Activated naive CD8-positive, alpha-beta T cell treated with anti-CD3 and anti-CD28 coated beads for 36 hours (primary cell): ENCODE measurements at regions not wholly inside any gene's neighbourhood (a gene's known extent, or its start where the extent isn't known, plus 50 kb on each side); places are given as distances from the start of the nearest gene placed in this dataset.

ENCODE experiments used
- DNase-seq: peaks from one replicate; pipeline ENCODE4 v3.0.0; 2021
- H3K27ac Mint-ChIP-seq: one replicate; pipeline ENCODE4 v1.8.0; 2022; ENCODE audit warnings: mild to moderate bottlenecking, moderate library complexity, mixed read lengths
- H3K27me3 Mint-ChIP-seq: one replicate; pipeline ENCODE4 v1.8.0; 2022; ENCODE audit warnings: mild to moderate bottlenecking, mixed read lengths
- H3K36me3 Mint-ChIP-seq: one replicate; pipeline ENCODE4 v1.8.0; 2021; ENCODE audit warnings: mild to moderate bottlenecking, mixed read lengths
- H3K4me1 Mint-ChIP-seq: one replicate; pipeline ENCODE4 v1.8.0; 2021; ENCODE audit warnings: mixed read lengths
- H3K4me3 Mint-ChIP-seq: one replicate; pipeline ENCODE4 v1.8.0; 2022; ENCODE audit warnings: mild to moderate bottlenecking, moderate library complexity, mixed read lengths
- H3K9me3 Mint-ChIP-seq: one replicate; pipeline ENCODE4 v1.8.0; 2022; ENCODE audit warnings: mixed read lengths

- Mint-ChIP-seq H3K27me3 (no peaks in the 10 kb centered on the region), H3K27ac (no peak overlapping the region), H3K36me3 (no peaks in the 10 kb centered on the region), H3K9me3 (no peaks in the 10 kb centered on the region), H3K4me3 (no peak overlapping the region), H3K4me1 (no peaks in the 10 kb centered on the region)
- DNase-seq: no peak
Measured at GRCh38 chr22:48445113-48445827, 1382.4 kb downstream of the BRD1 start.

DNA sequence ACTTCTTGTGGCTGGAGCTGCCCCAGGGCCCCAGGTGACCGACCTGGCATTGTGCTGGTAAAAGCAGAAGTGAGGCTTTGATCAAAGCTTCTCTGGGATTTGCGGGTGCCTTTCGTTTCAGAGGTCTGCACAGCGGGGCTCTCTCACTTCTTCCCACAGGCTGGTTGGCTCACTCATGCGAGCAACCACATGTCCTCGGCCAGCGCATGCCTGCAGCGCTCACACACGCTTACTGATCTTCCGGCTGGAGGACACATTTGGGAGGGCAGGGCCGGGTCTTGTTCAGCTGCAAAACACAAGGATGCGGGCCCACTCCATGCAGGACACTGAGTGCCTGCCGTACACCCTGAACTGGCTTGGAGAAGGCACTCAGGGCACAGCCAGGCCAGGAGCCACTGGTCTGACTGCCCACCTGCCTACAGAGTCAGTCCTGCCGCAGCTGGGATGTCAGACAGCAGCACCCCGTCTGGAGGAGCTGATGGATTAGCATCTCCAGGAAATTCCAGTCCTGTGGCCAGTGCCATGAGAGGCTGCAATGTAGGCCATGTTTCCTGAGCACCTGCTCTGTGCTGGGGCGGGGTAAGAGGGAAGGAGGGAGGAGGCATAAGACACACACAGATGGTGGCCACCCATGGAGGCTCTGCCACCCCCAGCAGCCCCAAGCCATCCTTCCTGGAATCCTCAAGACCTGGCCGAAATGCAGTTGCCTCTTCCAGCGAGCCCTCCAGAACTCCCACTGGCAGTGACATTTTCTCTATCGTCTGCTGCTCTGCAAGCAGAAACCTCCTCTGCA is 1383.2 kb downstream of the BRD1 start:
- Mint-ChIP-seq H3K4me1 (no peaks in the 10 kb centered on the region), H3K27ac (no peak overlapping the region), H3K36me3 (no peaks in the 10 kb centered on the region), H3K9me3 (no peaks in the 10 kb centered on the region), H3K27me3 (no peaks in the 10 kb centered on the region), H3K4me3 (no peak overlapping the region)
- DNase-seq: no peak

DNA sequence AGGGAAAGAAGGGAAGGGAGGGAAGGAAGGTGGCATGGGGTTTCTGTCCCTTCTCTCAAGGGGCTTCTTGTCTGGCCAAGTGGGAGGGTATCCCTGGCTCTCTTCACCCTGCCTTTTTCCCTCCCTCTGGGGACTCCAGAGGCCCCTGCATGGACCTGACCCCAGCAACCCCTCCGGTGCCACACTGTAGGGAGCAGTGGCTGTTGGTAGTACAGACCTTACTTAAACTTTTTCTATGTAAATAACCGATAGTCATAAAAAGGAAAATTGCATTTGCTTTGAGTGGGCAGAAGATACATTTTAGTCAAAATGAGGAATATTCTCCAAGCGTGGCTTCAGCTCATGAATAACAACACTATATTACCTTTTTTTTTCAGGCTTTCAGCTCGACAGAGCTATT is 1384.0 kb downstream of the BRD1 start:
- Mint-ChIP-seq H3K4me1 (no peaks in the 10 kb centered on the region), H3K9me3 (no peaks in the 10 kb centered on the region), H3K27me3 (no peaks in the 10 kb centered on the region), H3K36me3 (no peaks in the 10 kb centered on the region), H3K27ac (no peak overlapping the region), H3K4me3 (no peak overlapping the region)
- DNase-seq: no peak

DNA sequence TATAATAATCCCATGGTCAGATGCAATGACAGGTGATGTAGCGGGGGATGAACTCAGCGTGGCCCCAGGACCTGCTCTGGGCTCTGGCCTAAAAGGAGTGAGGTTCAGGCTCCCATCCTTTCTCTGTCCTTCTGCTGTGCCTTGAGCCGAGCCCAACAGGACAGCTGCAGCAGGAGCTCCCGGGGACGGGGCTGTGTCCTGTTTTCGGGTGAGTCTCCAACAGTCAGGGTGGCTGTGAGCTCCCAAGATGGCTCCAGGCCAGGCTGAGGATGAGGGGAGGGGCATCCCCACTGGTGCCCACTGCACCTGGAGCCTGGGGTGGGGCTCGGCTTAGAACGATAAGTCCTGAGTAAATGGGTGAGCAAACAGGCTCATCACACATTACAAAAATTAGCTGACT is 1385.0 kb downstream of the BRD1 start:
- Mint-ChIP-seq H3K4me3 (no peak overlapping the region), H3K27me3 (no peaks in the 10 kb centered on the region), H3K27ac (no peak overlapping the region), H3K9me3 (no peaks in the 10 kb centered on the region), H3K36me3 (no peaks in the 10 kb centered on the region), H3K4me1 (no peaks in the 10 kb centered on the region)
- no peak for DNase-seq

DNA sequence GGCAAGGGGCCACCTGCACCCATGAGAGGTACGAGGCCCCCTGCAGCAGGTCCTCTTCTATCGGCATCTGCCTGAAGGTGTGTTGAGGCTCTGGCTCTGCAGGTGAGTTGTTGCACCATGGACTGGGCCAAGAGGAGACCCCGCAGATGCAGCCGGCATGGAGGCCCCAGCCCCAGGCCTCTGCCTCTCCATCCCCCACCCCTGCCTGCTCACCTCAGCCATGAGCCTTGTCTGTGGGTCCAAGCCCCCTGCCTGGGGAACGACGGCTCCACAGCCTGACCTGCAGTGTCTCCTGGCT is 1386.2 kb downstream of the BRD1 start:
- Mint-ChIP-seq H3K36me3 (no peaks in the 10 kb centered on the region), H3K27me3 (no peaks in the 10 kb centered on the region), H3K9me3 (no peaks in the 10 kb centered on the region), H3K27ac (peak overlapping the region; percentile 66), H3K4me1 (no peaks in the 10 kb centered on the region), H3K4me3 (no peak overlapping the region)
- no peak for DNase-seq

DNA sequence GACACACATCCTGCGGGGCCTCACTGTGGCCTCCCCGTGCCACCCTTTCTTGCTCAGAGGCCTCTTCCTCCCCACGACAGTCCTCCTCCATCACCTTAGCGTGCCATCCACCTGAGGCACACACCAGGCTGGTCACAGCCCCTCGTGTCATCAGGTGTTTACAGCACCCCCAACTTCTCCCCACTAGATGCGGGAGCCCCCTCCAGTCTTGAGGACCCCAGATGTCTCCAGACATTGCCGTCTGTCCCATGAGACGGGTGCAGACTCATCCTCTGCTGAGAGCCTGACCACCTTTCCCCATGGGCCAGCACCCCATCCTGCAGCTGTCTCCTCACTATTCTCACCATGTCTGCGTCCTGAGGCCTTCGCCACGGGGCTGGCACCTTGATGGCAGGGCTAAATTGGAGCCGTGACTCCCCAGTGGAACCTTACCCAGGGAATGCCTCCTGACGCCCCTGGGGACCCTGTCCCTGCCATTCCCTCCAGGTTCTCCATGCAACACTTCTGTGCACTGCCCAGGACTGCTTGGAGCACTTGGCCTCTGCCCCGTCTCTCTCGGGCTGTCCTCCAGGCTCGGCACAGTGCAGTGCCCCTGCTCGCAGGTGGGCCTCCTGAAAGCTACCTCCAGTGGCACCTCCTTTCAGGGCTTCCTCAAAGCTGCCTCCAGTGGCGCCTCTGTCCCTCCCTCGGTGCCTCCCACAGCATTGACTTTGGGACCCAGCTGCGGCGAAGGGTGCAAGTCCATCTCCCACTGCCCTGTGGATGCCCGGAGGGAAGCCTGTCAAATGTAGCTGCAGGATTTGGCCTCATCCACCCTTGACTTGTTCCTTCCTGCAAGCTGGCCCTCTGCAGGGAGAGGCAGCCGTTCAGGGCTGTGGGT is 1386.8 kb downstream of the BRD1 start:
- Mint-ChIP-seq H3K27me3 (no peaks in the 10 kb centered on the region), H3K36me3 (no peaks in the 10 kb centered on the region), H3K4me3 (no peak overlapping the region), H3K4me1 (no peaks in the 10 kb centered on the region), H3K9me3 (no peaks in the 10 kb centered on the region), H3K27ac (peak overlapping the region; percentile 66)
- no peak for DNase-seq

GRCh38 chr22:48440176-48440575 is 1387.5 kb downstream of the BRD1 start:
- H3K4me3 Mint-ChIP-seq: no peak overlapping the region

DNA sequence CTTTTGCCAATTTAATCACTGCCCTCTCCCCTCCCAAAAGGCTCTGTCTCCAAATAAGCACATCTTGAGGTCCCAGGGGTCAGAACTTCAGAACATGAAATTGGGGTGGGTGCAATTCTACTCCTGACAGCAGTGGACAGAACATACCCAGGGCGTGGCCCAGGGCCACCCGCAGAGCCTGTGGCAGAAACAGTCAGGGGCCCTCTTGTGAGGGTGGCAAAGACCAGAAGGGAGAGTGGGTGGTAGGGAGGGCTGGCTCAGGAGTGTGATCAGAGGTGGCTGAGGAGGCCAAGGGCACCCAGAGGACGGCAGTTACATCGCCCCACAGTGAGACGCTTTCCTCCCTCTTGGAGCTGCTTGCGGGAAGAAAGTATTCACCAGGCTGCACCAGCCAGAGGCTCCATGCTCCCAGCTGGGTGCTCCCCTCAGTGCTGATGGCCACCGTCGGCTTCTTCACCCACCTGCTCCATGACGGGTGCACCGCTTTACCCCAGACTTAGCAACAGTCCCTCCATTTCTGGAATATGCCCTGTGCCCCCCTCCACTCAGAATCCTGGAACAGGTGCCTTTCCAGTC is 1388.0 kb downstream of the BRD1 start:
- no peaks in the 10 kb centered on the region for H3K27me3 Mint-ChIP-seq
- no peak overlapping the region for H3K27ac Mint-ChIP-seq
- DNase-seq: no peak
- no peaks in the 10 kb centered on the region for H3K4me1 Mint-ChIP-seq
- H3K9me3 Mint-ChIP-seq: no peaks in the 10 kb centered on the region
- H3K4me3 Mint-ChIP-seq: no peak overlapping the region
- H3K36me3 Mint-ChIP-seq: no peaks in the 10 kb centered on the region

More at GRCh38 chr22:48440176-48440575, 1387.5 kb downstream of the BRD1 start:
- no peaks in the 10 kb centered on the region for H3K27me3 Mint-ChIP-seq
- DNase-seq: no peak
- H3K36me3 Mint-ChIP-seq: no peaks in the 10 kb centered on the region
- no peaks in the 10 kb centered on the region for H3K9me3 Mint-ChIP-seq
- no peak overlapping the region for H3K27ac Mint-ChIP-seq
- no peaks in the 10 kb centered on the region for H3K4me1 Mint-ChIP-seq

DNA sequence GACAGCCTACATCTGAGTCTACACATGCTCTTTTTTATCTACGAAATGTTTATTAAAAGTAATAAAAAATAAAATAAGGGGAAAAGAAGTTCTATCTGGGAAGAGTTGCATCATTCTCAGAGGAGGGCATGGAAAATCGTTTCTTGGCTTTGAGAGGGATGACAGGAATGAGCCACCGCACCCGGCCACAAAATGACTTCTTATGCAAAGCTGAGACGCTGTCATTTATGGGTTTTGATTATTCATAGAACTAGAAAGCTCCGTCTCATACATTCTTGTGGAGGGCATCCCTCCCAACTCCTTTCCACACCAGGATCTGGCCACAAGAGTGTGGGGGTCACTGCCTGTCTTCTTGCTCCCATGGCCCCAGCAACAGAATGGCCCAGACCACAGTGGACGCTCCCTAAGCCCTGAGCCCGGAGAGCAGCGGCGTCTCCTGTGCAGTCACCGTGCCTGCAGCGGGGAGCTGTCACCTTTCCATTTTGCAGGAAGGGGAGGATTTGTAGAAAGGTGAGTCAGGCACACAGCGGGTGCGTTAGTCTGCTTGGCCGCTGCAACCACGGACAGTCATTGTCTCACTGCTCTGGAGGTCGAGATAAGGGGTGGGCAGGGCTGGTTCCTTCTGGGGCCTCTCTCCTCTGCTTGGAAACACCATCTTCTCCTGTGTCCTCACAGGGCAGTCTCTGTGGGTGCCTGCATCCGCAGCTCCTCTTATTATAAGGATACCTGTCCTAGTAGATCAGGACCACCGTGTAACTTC is 1388.7 kb downstream of the BRD1 start:
- Mint-ChIP-seq H3K36me3 (no peaks in the 10 kb centered on the region), H3K9me3 (no peaks in the 10 kb centered on the region), H3K4me1 (no peaks in the 10 kb centered on the region), H3K27ac (no peak overlapping the region), H3K27me3 (no peaks in the 10 kb centered on the region), H3K4me3 (no peak overlapping the region)
- no peak for DNase-seq

GRCh38 chr22:48438096-48438495 is 1389.6 kb downstream of the BRD1 start:
- H3K36me3 Mint-ChIP-seq: no peaks in the 10 kb centered on the region
- H3K4me3 Mint-ChIP-seq: no peak overlapping the region
- H3K27me3 Mint-ChIP-seq: no peaks in the 10 kb centered on the region
- no peaks in the 10 kb centered on the region for H3K9me3 Mint-ChIP-seq
- no peak overlapping the region for H3K27ac Mint-ChIP-seq
- H3K4me1 Mint-ChIP-seq: no peaks in the 10 kb centered on the region
- no peak for DNase-seq

DNA sequence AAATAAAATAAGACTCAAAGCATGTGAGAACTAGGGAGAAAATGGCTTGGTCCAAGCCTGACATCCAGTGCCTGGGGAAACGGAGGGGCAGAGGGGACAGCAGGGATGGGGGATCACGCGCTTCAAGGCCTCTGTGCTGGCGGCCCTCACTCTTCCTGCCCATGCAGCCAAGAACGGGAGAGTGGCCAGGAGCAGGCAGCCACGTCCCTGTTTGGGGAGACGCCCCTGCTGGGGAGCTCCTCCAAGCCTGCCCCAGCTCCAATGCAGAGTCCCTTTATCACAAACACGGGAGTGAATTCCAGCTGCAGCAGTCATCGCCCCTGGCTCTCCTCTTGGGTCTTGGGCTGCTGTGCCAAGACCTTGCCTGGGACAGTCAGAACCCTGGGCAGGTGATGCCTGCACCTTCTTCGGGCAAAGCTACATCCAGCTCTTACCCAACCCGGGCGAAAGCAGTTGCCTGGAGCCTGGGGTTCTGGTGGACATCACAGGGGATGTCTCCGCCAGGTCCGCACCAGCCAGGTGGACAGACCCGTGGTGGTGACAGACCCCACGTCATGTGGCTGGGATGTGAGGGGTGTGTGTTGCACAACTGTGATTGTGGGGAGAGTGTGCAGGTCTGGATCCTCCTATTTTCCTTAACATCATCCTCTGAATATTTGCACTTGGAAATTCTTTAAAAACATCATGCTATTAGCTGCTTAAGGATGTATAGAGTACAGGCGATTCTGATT is 1391.3 kb downstream of the BRD1 start:
- Mint-ChIP-seq H3K4me3 (no peak overlapping the region), H3K36me3 (no peaks in the 10 kb centered on the region), H3K27me3 (no peaks in the 10 kb centered on the region), H3K9me3 (no peaks in the 10 kb centered on the region), H3K27ac (no peak overlapping the region), H3K4me1 (no peaks in the 10 kb centered on the region)
- DNase-seq: no peak

DNA sequence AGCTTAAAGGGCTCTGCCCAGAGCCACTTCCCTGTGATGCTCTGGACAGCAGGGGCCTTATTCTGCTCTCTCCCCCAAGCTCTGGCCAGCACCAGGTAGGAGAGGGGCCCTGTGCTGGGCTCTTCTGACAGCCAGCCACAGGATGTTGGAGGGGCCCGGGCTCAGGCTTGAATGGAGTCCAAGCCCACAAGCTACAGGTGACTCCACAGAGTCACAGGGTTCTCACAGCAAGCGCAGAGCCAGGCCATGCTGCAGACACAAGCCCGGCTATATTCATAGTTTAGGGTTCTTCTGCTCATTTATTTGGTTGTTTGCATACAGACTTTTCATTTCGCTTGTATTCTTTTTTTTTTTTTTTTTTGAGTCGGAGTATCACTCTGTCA is 1392.8 kb downstream of the BRD1 start:
- Mint-ChIP-seq H3K9me3 (no peaks in the 10 kb centered on the region), H3K4me3 (no peak overlapping the region), H3K27ac (no peak overlapping the region), H3K4me1 (no peaks in the 10 kb centered on the region), H3K27me3 (no peaks in the 10 kb centered on the region), H3K36me3 (no peaks in the 10 kb centered on the region)
- DNase-seq: no peak

- H3K4me1 Mint-ChIP-seq: no peaks in the 10 kb centered on the region
- no peak overlapping the region for H3K27ac Mint-ChIP-seq
- no peak for DNase-seq
- H3K4me3 Mint-ChIP-seq: no peak overlapping the region
- no peaks in the 10 kb centered on the region for H3K9me3 Mint-ChIP-seq
- H3K36me3 Mint-ChIP-seq: no peaks in the 10 kb centered on the region
- H3K27me3 Mint-ChIP-seq: no peaks in the 10 kb centered on the region
Measured at GRCh38 chr22:48434156-48434867, 1393.4 kb downstream of the BRD1 start.

- H3K4me3 Mint-ChIP-seq: no peak overlapping the region
Measured at GRCh38 chr22:48433647-48434046, 1394.0 kb downstream of the BRD1 start.

More at GRCh38 chr22:48433647-48434046, 1394.0 kb downstream of the BRD1 start:
- Mint-ChIP-seq H3K27ac (no peak overlapping the region), H3K4me1 (no peaks in the 10 kb centered on the region), H3K9me3 (no peaks in the 10 kb centered on the region), H3K36me3 (no peaks in the 10 kb centered on the region), H3K27me3 (no peaks in the 10 kb centered on the region)
- no peak for DNase-seq
